Tibial nerve (tissue), 4 donors: ENCODE measurements at regions not wholly inside any gene's neighbourhood (a gene's known extent, or its start where the extent isn't known, plus 50 kb on each side); places are given as distances from the start of the nearest gene placed in this dataset.

Experiments used
- CTCF ChIP-seq, 5 experiments: fragments of 200-600 bp in 3 of 5; fragments of 450-650 bp in 2 of 5; sonication (generic) in 3 of 5; IDR thresholded peaks; one replicate each; pipeline ENCODE4 v1.5.1; 2016 to 2019; ENCODE audit warnings: antibody characterized with exemption in 5 of 5, mild to moderate bottlenecking in 3 of 5, moderate library complexity in 2 of 5
- EP300 ChIP-seq, 2 donors: sonication (generic); formaldehyde crosslinking; IDR thresholded peaks; one replicate each; pipeline ENCODE4 v1.6.1; 2017; ENCODE audit warnings: antibody characterized with exemption in 2 of 2, mild to moderate bottlenecking in 1 of 2
- POLR2A ChIP-seq, 2 donors: fragments of 450-650 bp; IDR thresholded peaks; one replicate each; pipeline ENCODE4 v1.6.1; 2017; ENCODE audit warnings: antibody characterized with exemption in 2 of 2, mild to moderate bottlenecking in 2 of 2, moderate library complexity in 2 of 2

DNA sequence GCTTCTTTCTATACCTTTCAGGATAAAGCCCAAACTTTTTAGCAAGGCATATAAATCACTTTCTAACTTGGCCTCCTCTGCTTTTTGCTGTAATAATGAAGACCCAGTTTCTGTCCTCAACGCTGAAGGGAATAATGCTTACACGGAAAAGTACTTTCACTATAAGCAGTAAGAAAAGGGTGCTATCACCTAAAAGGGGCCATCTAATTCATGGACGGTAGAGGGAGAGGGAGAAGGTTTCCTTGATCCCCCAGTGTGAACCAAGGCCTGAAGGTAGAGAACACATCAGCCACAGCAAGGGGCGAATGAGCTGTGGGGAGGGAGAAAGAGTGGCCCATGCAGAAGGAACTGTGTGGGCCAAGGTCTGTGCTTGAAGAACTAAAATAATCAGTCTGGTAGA is 417.7 kb upstream of the CLINT1 start:
- TF ChIP-seq CTCF (IDR thresholded peaks at IDR 0.05) (no peak), POLR2A (IDR thresholded peaks at IDR 0.05) (no peak), EP300 (IDR thresholded peaks at IDR 0.05) (no peak)
